Activated CD4-positive, alpha-beta T cell treated with anti-CD3 and anti-CD28 coated beads, Interleukin-2, amount 10 ng/mL, durations not matched to agents 24 days and 14 days (primary cell): ENCODE measurements at regions not wholly inside any gene's neighbourhood (a gene's known extent, or its start where the extent isn't known, plus 50 kb on each side); places are given as distances from the start of the nearest gene placed in this dataset.

Experiments
- DNase-seq: peaks from one replicate; pipeline ENCODE4 v3.0.0; 2022
- H3K27ac Mint-ChIP-seq: one replicate; pipeline ENCODE4 v1.8.0; 2022; ENCODE audit warnings: mild to moderate bottlenecking, mixed read lengths
- H3K27me3 Mint-ChIP-seq: one replicate; pipeline ENCODE4 v1.8.0; 2022; ENCODE audit warnings: mixed read lengths
- H3K36me3 Mint-ChIP-seq: one replicate; pipeline ENCODE4 v1.8.0; 2022; ENCODE audit warnings: low read depth, mild to moderate bottlenecking, mixed read lengths
- H3K4me1 Mint-ChIP-seq: one replicate; pipeline ENCODE4 v1.8.0; 2021; ENCODE audit warnings: mixed read lengths
- H3K4me3 Mint-ChIP-seq: one replicate; pipeline ENCODE4 v1.8.0; 2022; ENCODE audit warnings: mild to moderate bottlenecking, moderate library complexity, mixed read lengths
- H3K9me3 Mint-ChIP-seq: one replicate; pipeline ENCODE4 v1.8.0; 2021; ENCODE audit warnings: mixed read lengths
- intact Hi-C: fragments of 100-400 bp; cut with micrococcal nuclease; formaldehyde crosslinking; loops from one replicate; pipeline ENCODE4 v1.15.1; 2023

GRCh38 chr4:130336585-130337217 lies 1240.7 kb downstream of the C4orf33 start:
- Mint-ChIP-seq H3K9me3 (no peaks in the 10 kb centered on the region), H3K36me3 (no peaks in the 10 kb centered on the region), H3K27ac (no peak overlapping the region), H3K4me1 (no peaks in the 10 kb centered on the region), H3K4me3 (no peak overlapping the region), H3K27me3 (no peaks in the 10 kb centered on the region)
- intact Hi-C loops, result no loop called here
- no peak for DNase-seq

GRCh38 chr4:130338851-130339250 lies 1242.9 kb downstream of the C4orf33 start:
- no peaks in the 10 kb centered on the region for H3K27me3 Mint-ChIP-seq
- no peaks in the 10 kb centered on the region for H3K9me3 Mint-ChIP-seq
- intact Hi-C loops, result no loop called here
- H3K36me3 Mint-ChIP-seq, result no peaks in the 10 kb centered on the region
- no peaks in the 10 kb centered on the region for H3K4me1 Mint-ChIP-seq
- H3K27ac Mint-ChIP-seq, result no peak overlapping the region
- H3K4me3 Mint-ChIP-seq, result no peak overlapping the region
- DNase-seq, result no peak

GRCh38 chr4:130349745-130350144 lies 1253.8 kb downstream of the C4orf33 start:
- Mint-ChIP-seq H3K27ac (no peak overlapping the region), H3K9me3 (no peaks in the 10 kb centered on the region), H3K27me3 (no peaks in the 10 kb centered on the region), H3K4me3 (no peak overlapping the region), H3K36me3 (no peaks in the 10 kb centered on the region), H3K4me1 (no peaks in the 10 kb centered on the region)
- DNase-seq, result no peak
- intact Hi-C loops, result no loop called here

- Mint-ChIP-seq H3K9me3 (no peaks in the 10 kb centered on the region), H3K4me3 (no peak overlapping the region), H3K27ac (no peak overlapping the region), H3K36me3 (no peaks in the 10 kb centered on the region), H3K27me3 (no peaks in the 10 kb centered on the region), H3K4me1 (no peaks in the 10 kb centered on the region)
- no peak for DNase-seq
- intact Hi-C loops, result no loop called here
Measured at GRCh38 chr4:130356873-130357272, 1260.9 kb downstream of the C4orf33 start.

- H3K27me3 Mint-ChIP-seq, result no peaks in the 10 kb centered on the region
- intact Hi-C loops, result no loop called here
- H3K36me3 Mint-ChIP-seq, result no peaks in the 10 kb centered on the region
- H3K4me1 Mint-ChIP-seq, result no peaks in the 10 kb centered on the region
- no peak overlapping the region for H3K4me3 Mint-ChIP-seq
- no peak for DNase-seq
- no peaks in the 10 kb centered on the region for H3K9me3 Mint-ChIP-seq
- H3K27ac Mint-ChIP-seq, result no peak overlapping the region
Measured at GRCh38 chr4:130359542-130359941, 1263.6 kb downstream of the C4orf33 start.

GRCh38 chr4:130361616-130362015 lies 1265.7 kb downstream of the C4orf33 start:
- Mint-ChIP-seq H3K4me1 (no peaks in the 10 kb centered on the region), H3K9me3 (no peaks in the 10 kb centered on the region), H3K27ac (no peak overlapping the region), H3K27me3 (no peaks in the 10 kb centered on the region), H3K4me3 (no peak overlapping the region), H3K36me3 (no peaks in the 10 kb centered on the region)
- intact Hi-C loops, result no loop called here
- no peak for DNase-seq

GRCh38 chr4:130368668-130369067 lies 1272.7 kb downstream of the C4orf33 start:
- no peak for DNase-seq
- Mint-ChIP-seq H3K27me3 (no peaks in the 10 kb centered on the region), H3K4me1 (no peaks in the 10 kb centered on the region), H3K36me3 (no peaks in the 10 kb centered on the region), H3K4me3 (no peak overlapping the region), H3K9me3 (no peaks in the 10 kb centered on the region), H3K27ac (no peak overlapping the region)
- intact Hi-C loops, result no loop called here

GRCh38 chr4:130393231-130393630 lies 1297.3 kb downstream of the C4orf33 start:
- no peaks in the 10 kb centered on the region for H3K36me3 Mint-ChIP-seq
- H3K9me3 Mint-ChIP-seq, result no peaks in the 10 kb centered on the region
- no peak overlapping the region for H3K4me3 Mint-ChIP-seq
- no peaks in the 10 kb centered on the region for H3K27me3 Mint-ChIP-seq
- intact Hi-C loops, result no loop called here
- no peak for DNase-seq
- H3K27ac Mint-ChIP-seq, result no peak overlapping the region
- H3K4me1 Mint-ChIP-seq, result no peaks in the 10 kb centered on the region

GRCh38 chr4:130393642-130394041 lies 1297.7 kb downstream of the C4orf33 start:
- no peaks in the 10 kb centered on the region for H3K9me3 Mint-ChIP-seq
- H3K4me1 Mint-ChIP-seq, result no peaks in the 10 kb centered on the region
- no peak for DNase-seq
- no peak overlapping the region for H3K27ac Mint-ChIP-seq
- no peaks in the 10 kb centered on the region for H3K27me3 Mint-ChIP-seq
- no peaks in the 10 kb centered on the region for H3K36me3 Mint-ChIP-seq
- no peak overlapping the region for H3K4me3 Mint-ChIP-seq
- intact Hi-C loops, result no loop called here

- H3K4me1 Mint-ChIP-seq, result no peaks in the 10 kb centered on the region
- intact Hi-C loops, result no loop called here
- no peaks in the 10 kb centered on the region for H3K36me3 Mint-ChIP-seq
- no peaks in the 10 kb centered on the region for H3K27me3 Mint-ChIP-seq
- H3K4me3 Mint-ChIP-seq, result no peak overlapping the region
- no peaks in the 10 kb centered on the region for H3K9me3 Mint-ChIP-seq
- no peak for DNase-seq
- no peak overlapping the region for H3K27ac Mint-ChIP-seq
Measured at GRCh38 chr4:130395871-130396270, 1299.9 kb downstream of the C4orf33 start.

- no peaks in the 10 kb centered on the region for H3K36me3 Mint-ChIP-seq
- DNase-seq, result no peak
- H3K4me3 Mint-ChIP-seq, result no peak overlapping the region
- H3K9me3 Mint-ChIP-seq, result no peaks in the 10 kb centered on the region
- no peaks in the 10 kb centered on the region for H3K27me3 Mint-ChIP-seq
- intact Hi-C loops, result no loop called here
- no peaks in the 10 kb centered on the region for H3K4me1 Mint-ChIP-seq
- no peak overlapping the region for H3K27ac Mint-ChIP-seq
Measured at GRCh38 chr4:130403221-130403620, 1307.3 kb downstream of the C4orf33 start.

GRCh38 chr4:130416228-130416627 lies 1320.3 kb downstream of the C4orf33 start:
- intact Hi-C loops, result no loop called here
- no peak overlapping the region for H3K4me3 Mint-ChIP-seq
- no peaks in the 10 kb centered on the region for H3K9me3 Mint-ChIP-seq
- H3K4me1 Mint-ChIP-seq, result no peaks in the 10 kb centered on the region
- no peak for DNase-seq
- no peak overlapping the region for H3K27ac Mint-ChIP-seq
- no peaks in the 10 kb centered on the region for H3K36me3 Mint-ChIP-seq
- no peaks in the 10 kb centered on the region for H3K27me3 Mint-ChIP-seq

GRCh38 chr4:130419211-130419975 lies 1323.4 kb downstream of the C4orf33 start:
- no peaks in the 10 kb centered on the region for H3K36me3 Mint-ChIP-seq
- no peaks in the 10 kb centered on the region for H3K4me1 Mint-ChIP-seq
- no peak overlapping the region for H3K27ac Mint-ChIP-seq
- H3K9me3 Mint-ChIP-seq, result no peaks in the 10 kb centered on the region
- no peak overlapping the region for H3K4me3 Mint-ChIP-seq
- intact Hi-C loops, result no loop called here
- DNase-seq, result no peak
- no peaks in the 10 kb centered on the region for H3K27me3 Mint-ChIP-seq

GRCh38 chr4:130422261-130422660 lies 1326.3 kb downstream of the C4orf33 start:
- no peaks in the 10 kb centered on the region for H3K4me1 Mint-ChIP-seq
- no peaks in the 10 kb centered on the region for H3K9me3 Mint-ChIP-seq
- no peak for DNase-seq
- H3K27me3 Mint-ChIP-seq, result no peaks in the 10 kb centered on the region
- no peak overlapping the region for H3K27ac Mint-ChIP-seq
- no peak overlapping the region for H3K4me3 Mint-ChIP-seq
- intact Hi-C loops, result no loop called here
- no peaks in the 10 kb centered on the region for H3K36me3 Mint-ChIP-seq

GRCh38 chr4:130424211-130424610 lies 1328.3 kb downstream of the C4orf33 start:
- Mint-ChIP-seq H3K4me1 (no peaks in the 10 kb centered on the region), H3K36me3 (no peaks in the 10 kb centered on the region), H3K4me3 (no peak overlapping the region), H3K27ac (no peak overlapping the region), H3K9me3 (no peaks in the 10 kb centered on the region), H3K27me3 (no peaks in the 10 kb centered on the region)
- no peak for DNase-seq
- intact Hi-C loops, result no loop called here
